T-helper 1 cell treated with Interleukin-12 subunit alpha and Interleukin-12 subunit beta and Interleukin-4 antibody, amounts not matched to agents 30 μg/mL and 1 μg/mL, for 36 hours (primary cell): ENCODE measurements at regions not wholly inside any gene's neighbourhood (a gene's known extent, or its start where the extent isn't known, plus 50 kb on each side); places are given as distances from the start of the nearest gene placed in this dataset.

Experiments
- H3K27ac Mint-ChIP-seq: one replicate; pipeline ENCODE4 v1.8.0; 2021; ENCODE audit warnings: mild to moderate bottlenecking, mixed read lengths
- H3K27me3 Mint-ChIP-seq: one replicate; pipeline ENCODE4 v1.8.0; 2021; ENCODE audit warnings: low read depth, mixed read lengths
- H3K36me3 Mint-ChIP-seq: one replicate; pipeline ENCODE4 v1.8.0; 2021; ENCODE audit warnings: low read depth, mixed read lengths
- H3K4me1 Mint-ChIP-seq: one replicate; pipeline ENCODE4 v1.8.0; 2021; ENCODE audit warnings: low read depth, mixed read lengths
- H3K4me3 Mint-ChIP-seq: one replicate; pipeline ENCODE4 v1.8.0; 2021; ENCODE audit warnings: mild to moderate bottlenecking, moderate library complexity, mixed read lengths
- H3K9me3 Mint-ChIP-seq: one replicate; pipeline ENCODE4 v1.8.0; 2021; ENCODE audit warnings: mixed read lengths

DNA sequence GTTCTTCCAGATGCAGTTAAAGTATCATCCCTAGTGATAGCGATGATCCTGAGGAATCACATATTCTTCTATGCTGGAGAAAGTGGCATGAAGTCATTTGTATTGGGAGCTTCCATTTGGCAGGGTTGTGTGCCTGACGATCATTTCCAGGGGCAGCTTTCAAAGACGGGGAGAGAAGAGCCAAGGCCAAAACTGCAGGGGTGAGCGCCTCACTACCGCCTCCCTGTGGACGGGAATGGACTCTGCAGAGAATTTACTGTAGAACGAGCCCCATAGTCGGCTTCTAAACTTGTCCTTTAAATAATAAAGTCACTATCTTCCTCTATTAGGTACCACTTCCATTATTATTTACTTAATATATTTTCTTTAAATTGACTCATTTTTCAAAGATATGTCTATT lies 555.9 kb upstream of the TMEM132C start:
- no peak overlapping the region for H3K27ac Mint-ChIP-seq
- no peaks in the 10 kb centered on the region for H3K36me3 Mint-ChIP-seq
- no peaks in the 10 kb centered on the region for H3K4me1 Mint-ChIP-seq
- no peak overlapping the region for H3K4me3 Mint-ChIP-seq
- no peaks in the 10 kb centered on the region for H3K27me3 Mint-ChIP-seq
- peaks cover 10% of the 10 kb centered on the region for H3K9me3 Mint-ChIP-seq

DNA sequence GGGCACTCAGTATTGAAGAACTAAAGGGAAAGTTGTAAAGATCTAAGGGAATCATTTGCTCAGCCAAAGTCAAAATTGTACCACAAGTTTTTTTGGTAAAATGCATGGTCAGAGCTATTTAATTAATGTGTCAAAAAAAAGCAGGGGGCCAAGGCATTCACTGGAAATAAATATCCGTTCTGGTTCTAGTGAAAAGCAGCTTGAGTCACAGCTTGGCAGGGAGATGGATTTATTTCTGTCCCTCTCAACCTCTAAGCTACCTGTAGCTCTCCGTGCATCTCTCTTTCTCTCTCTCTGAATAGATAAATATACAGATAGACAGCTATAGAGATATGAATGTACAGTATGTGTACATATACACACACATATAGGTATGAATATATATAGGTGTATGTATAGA lies 554.4 kb upstream of the TMEM132C start:
- Mint-ChIP-seq H3K27me3 (no peaks in the 10 kb centered on the region), H3K36me3 (no peaks in the 10 kb centered on the region), H3K4me3 (no peak overlapping the region), H3K4me1 (no peaks in the 10 kb centered on the region), H3K27ac (no peak overlapping the region), H3K9me3 (peaks cover 10% of the 10 kb centered on the region)

DNA sequence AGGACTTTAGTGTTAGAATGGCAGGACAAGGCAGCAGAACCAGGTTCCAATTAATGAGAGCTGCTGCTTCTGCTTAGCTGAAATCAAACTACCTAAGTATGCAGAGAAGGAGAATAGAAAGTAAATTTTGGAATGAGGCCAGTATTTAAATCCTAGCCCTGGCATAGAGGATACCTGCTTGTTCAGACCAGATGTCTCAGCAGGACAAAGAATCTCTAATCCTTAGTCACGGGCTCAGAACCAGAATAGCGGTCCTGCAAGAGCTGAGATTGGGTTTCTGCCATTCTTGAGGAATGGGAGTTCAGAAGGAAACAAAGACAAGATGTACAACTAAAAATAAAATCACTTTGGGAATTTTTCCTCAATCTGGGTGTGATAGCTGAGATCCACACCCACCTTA lies 550.8 kb upstream of the TMEM132C start:
- no peaks in the 10 kb centered on the region for H3K9me3 Mint-ChIP-seq
- H3K4me1 Mint-ChIP-seq: no peaks in the 10 kb centered on the region
- H3K36me3 Mint-ChIP-seq: no peaks in the 10 kb centered on the region
- no peak overlapping the region for H3K27ac Mint-ChIP-seq
- H3K27me3 Mint-ChIP-seq: no peaks in the 10 kb centered on the region
- no peak overlapping the region for H3K4me3 Mint-ChIP-seq

DNA sequence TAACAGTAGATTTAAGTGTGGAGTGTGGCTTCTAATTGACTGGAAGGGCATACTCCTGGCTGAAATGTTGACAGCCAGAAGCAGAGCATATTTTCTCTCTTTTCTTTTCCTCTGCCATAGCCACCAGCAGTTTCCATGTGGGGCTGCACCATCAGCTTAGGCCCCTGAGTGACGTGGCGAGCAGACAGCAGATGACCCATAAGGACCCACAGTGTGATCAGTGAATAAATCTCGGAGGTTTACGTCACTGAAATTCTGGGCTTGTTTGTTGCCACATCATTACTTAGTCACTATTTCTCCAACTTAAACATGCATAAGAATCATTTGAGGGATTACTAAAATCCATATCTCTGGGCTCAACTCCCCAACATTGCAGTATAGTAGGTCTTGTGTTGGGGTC lies 549.7 kb upstream of the TMEM132C start:
- Mint-ChIP-seq H3K27me3 (no peaks in the 10 kb centered on the region), H3K4me1 (no peaks in the 10 kb centered on the region), H3K27ac (no peak overlapping the region), H3K36me3 (no peaks in the 10 kb centered on the region), H3K4me3 (no peak overlapping the region), H3K9me3 (no peaks in the 10 kb centered on the region)

DNA sequence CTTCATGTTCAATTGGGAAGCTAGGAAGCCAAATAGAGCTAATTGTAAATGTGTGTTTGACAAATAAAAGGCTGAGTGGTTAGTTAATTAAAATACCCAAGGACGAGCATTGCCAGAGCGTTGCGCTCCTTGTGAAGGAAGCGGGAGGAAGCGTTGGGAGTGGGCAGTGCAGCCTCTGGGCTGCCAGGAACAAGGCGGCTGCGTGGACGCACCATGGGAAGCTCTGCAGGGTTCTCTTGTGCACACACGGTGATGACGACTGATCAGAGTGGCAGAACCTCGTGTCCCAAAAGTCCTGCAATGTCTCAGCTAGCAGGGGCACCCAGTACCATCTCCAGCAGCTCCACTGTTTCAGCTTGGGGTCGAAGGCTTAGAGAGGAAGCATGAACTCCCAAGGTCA lies 546.6 kb upstream of the TMEM132C start:
- Mint-ChIP-seq H3K36me3 (no peaks in the 10 kb centered on the region), H3K27ac (no peak overlapping the region), H3K27me3 (no peaks in the 10 kb centered on the region), H3K4me1 (no peaks in the 10 kb centered on the region), H3K9me3 (peaks cover 4% of the 10 kb centered on the region), H3K4me3 (no peak overlapping the region)

DNA sequence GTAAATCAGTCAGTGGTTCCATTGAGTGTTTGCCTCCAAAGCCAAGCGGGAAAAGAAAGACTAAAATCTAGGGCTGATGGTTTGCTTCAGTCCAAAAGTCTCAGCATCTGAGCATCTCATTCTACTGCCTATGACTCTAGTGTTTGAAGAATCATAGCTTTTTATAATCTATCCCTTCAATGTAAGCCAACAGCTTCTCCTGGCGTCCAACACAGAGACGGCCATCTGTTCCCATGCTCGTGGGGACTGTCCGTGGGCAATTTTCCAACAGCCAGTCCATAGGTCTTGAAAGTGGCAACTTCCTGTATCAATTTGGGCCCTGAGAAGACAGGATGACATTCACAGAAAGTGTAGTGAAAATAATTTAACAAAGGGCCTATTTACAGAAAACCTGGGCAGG lies 544.4 kb upstream of the TMEM132C start:
- H3K36me3 Mint-ChIP-seq: no peaks in the 10 kb centered on the region
- peaks cover 4% of the 10 kb centered on the region for H3K9me3 Mint-ChIP-seq
- no peak overlapping the region for H3K4me3 Mint-ChIP-seq
- H3K27ac Mint-ChIP-seq: no peak overlapping the region
- H3K27me3 Mint-ChIP-seq: no peaks in the 10 kb centered on the region
- H3K4me1 Mint-ChIP-seq: no peaks in the 10 kb centered on the region

DNA sequence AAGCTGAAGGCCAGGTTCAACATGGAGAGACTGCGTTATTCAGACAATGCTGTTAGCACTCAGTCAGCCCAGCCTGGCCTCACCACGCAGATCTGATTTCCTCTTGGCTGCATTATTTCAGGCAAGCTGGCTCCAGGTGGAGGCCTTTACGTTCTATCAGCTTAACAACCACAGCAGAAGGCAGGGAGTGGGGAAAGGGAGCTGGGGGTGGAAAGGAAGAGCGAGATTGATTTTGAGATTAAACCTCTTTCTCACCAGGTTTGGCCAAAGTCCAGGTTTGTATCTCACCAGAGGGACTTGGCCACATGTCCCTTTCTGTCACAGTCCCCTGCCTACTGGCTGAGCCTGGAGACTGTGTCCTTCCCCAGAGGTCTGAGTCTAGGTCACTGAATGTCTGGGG lies 543.7 kb upstream of the TMEM132C start:
- peaks cover 4% of the 10 kb centered on the region for H3K9me3 Mint-ChIP-seq
- H3K27ac Mint-ChIP-seq: no peak overlapping the region
- no peaks in the 10 kb centered on the region for H3K27me3 Mint-ChIP-seq
- H3K4me1 Mint-ChIP-seq: no peaks in the 10 kb centered on the region
- no peaks in the 10 kb centered on the region for H3K36me3 Mint-ChIP-seq
- no peak overlapping the region for H3K4me3 Mint-ChIP-seq

DNA sequence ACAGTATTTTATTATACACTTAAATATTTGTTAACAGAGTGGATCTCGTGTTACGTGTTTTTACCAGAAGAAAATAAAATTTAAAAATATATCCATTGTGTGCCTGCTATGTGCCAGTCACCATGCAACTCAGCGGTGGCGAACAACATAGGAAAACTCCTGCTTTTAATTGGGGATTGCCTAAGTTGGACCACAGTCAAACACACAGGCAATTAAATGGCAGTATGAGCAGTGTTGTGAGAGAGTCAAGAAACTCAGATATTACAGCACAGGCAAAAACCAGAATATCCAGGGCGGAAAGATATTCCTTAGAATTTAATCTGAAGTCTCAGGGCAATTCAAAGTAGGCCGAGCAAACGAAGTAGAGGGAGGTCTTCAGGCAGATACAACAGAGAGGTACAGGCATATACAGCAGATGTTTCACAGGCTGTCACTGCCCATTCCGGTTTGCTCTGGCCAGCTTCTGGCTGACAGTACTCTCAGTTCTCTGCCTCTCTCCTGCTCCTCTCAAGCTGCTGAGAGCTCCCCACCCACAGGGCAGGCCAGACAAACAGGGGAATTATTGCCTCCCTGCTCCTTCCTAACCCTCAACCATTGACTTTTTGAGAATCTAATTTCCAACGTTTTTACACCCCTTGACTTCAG lies 540.2 kb upstream of the TMEM132C start:
- Mint-ChIP-seq H3K4me3 (no peak overlapping the region), H3K27me3 (no peaks in the 10 kb centered on the region), H3K9me3 (peaks cover 4% of the 10 kb centered on the region), H3K4me1 (no peaks in the 10 kb centered on the region), H3K27ac (no peak overlapping the region), H3K36me3 (no peaks in the 10 kb centered on the region)

DNA sequence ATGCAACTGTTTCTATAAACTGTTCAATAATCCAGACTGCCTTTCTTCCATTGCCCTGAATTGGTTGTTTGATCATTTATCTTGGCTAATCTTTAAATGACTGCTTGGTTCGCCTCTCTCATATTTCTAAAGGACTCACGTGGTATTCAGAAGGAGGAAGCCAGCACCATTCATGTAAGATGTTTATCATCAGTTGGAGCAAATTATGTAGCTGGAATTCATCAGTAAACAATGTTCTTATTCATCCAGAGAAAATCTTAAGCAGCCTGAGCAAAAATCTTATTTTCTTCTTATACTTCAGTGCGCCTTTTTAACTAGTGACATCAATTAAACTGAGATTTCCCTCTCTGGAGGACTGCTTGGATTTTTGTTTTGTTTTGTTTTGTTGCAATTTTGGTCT lies 538.7 kb upstream of the TMEM132C start:
- no peaks in the 10 kb centered on the region for H3K36me3 Mint-ChIP-seq
- H3K4me1 Mint-ChIP-seq: no peaks in the 10 kb centered on the region
- H3K4me3 Mint-ChIP-seq: no peak overlapping the region

DNA sequence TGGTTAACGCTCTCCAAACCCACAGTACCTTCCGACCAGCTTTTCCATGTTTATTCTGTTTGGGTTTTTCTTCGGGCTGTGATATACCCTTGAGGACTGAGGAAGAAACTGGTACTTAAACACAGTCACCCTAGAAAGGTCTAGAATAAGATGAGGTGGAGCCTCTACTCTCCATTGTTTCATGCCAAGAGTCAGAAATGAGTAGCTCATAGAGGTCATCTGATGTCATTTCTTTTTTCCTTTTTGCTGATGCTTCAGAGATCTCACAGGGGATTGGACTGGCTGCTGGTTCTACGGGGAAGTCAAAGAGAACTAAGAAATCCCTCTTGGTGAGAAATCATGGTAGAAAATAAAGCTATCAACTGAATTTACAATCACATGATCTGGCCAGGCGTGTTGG lies 538.2 kb upstream of the TMEM132C start:
- Mint-ChIP-seq H3K4me1 (no peaks in the 10 kb centered on the region), H3K27ac (no peak overlapping the region), H3K9me3 (peaks cover 9% of the 10 kb centered on the region), H3K4me3 (no peak overlapping the region), H3K36me3 (no peaks in the 10 kb centered on the region), H3K27me3 (no peaks in the 10 kb centered on the region)

More for the DNA sequence above, 538.7 kb upstream of the TMEM132C start:
- Mint-ChIP-seq H3K27me3 (no peaks in the 10 kb centered on the region), H3K9me3 (peaks cover 5% of the 10 kb centered on the region), H3K27ac (no peak overlapping the region)

DNA sequence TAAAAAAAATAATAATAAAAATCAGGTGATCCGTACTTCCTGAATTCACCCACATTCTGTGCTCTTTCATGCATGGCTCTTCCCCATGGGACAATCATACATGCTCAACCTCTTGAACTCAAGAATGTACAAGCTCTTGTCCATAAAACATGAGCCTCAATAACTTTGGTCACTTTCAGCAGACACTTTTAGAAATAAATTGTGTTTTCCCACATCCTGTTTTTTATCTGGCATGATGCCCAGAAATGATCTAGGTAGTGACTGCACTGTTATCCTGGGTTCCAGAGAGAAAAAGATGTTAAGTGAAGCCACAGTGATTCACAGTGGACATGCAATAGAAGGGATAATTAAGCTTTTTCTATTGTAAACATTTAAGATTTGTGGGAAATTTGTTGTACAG lies 537.6 kb upstream of the TMEM132C start:
- Mint-ChIP-seq H3K9me3 (peaks cover 5% of the 10 kb centered on the region), H3K27ac (no peak overlapping the region), H3K4me3 (no peak overlapping the region), H3K4me1 (no peaks in the 10 kb centered on the region), H3K36me3 (no peaks in the 10 kb centered on the region), H3K27me3 (no peaks in the 10 kb centered on the region)

DNA sequence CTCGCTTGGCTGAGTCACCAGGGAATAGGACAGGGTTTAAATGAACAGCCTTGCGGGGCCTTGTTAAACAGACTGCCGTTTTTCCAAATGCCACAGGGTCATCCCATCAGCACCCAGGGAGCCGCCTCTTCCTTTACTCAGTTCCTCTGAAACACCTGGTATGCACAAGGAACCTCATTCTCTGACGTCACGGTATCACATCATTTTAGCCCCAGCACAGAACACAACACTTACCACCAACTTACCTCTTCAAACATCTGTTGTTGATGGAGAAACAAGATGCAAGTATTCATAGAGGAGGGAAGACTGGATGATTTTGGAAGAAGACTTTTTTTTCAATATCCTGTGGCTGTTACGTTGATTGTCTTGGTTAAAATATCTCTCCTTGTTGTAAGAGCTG lies 535.3 kb upstream of the TMEM132C start:
- Mint-ChIP-seq H3K4me1 (no peaks in the 10 kb centered on the region), H3K27me3 (no peaks in the 10 kb centered on the region), H3K9me3 (peaks cover 13% of the 10 kb centered on the region), H3K27ac (no peak overlapping the region), H3K4me3 (no peak overlapping the region), H3K36me3 (no peaks in the 10 kb centered on the region)

DNA sequence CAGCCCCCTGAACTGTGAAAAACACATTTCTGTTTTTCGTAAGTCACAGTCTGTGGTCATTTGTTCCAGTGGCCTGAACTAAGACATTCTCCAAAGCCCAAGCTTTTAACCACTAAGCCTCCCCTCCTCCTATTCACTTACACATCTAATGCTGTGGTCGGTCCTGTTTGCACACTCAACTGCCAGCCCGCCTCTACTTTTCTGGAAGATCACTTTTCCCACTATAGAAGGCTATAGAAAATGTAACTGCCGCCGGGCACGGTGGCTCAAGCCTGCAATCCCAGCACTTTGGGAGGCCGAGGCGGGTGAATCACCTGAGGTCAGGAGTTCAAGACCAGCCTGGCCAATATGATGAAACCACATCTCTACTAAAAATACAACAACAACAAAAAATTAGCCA lies 524.7 kb upstream of the TMEM132C start:
- Mint-ChIP-seq H3K27ac (no peak overlapping the region), H3K4me3 (no peak overlapping the region)

DNA sequence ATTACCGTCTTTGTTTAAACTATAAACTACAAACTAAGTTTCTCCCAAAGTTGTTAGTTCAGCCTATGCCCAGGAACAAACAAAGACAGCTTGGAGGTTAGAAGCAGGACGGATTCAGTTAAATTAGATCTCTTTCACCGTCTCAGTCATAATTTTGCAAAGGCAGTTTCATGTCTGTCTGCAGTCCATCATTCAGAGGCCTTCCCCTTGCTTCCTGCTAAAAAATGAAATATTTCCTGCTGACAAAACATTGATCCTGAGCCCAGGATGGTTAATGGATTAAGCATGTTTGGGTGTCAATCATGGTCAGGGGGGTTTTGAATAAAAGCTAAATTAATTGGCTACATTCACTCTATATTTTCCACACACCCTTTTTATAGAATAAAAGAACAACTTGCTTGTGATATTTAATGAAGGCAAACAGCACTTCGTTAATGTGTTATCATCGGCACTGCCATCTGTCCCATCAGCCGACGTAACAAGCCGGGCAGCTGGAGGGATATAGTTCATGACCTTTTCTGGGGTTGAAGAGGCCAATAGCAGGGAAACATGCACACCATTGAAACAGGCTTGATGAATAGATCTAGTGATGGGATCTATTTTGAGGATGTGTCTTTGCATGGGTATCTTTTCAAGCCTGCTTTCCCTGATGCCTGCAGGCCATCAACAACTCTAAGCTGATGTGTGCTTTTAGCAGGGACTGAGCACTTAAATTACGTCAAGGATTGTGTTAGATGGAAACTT lies 521.3 kb upstream of the TMEM132C start:
- no peaks in the 10 kb centered on the region for H3K4me1 Mint-ChIP-seq
- H3K27me3 Mint-ChIP-seq: no peaks in the 10 kb centered on the region
- H3K4me3 Mint-ChIP-seq: no peak overlapping the region
- no peaks in the 10 kb centered on the region for H3K36me3 Mint-ChIP-seq
- H3K27ac Mint-ChIP-seq: no peak overlapping the region
- H3K9me3 Mint-ChIP-seq: peaks cover 3% of the 10 kb centered on the region

More for the DNA sequence above, 524.7 kb upstream of the TMEM132C start:
- Mint-ChIP-seq H3K9me3 (no peaks in the 10 kb centered on the region), H3K4me1 (no peaks in the 10 kb centered on the region), H3K27me3 (no peaks in the 10 kb centered on the region), H3K36me3 (no peaks in the 10 kb centered on the region)

DNA sequence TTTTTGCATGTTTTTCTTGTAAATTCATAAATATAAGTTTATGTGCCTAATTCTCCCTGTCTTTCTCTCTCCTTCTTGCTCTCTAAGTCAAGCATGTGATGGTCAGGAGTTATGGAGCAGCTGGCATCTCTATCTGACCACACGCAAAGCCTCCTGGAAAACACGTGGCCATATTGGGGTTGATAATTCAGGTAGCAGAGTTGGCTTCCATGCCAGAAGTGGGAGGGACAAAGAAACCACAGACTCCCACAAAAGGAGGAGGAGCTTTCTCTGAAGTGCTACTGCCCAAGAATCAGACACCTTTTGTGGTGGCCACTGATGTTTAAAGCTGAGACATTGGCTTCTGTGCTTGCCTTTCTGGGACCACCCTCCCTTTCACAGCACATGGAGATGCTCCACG lies 517.6 kb upstream of the TMEM132C start:
- no peaks in the 10 kb centered on the region for H3K36me3 Mint-ChIP-seq
- no peaks in the 10 kb centered on the region for H3K4me1 Mint-ChIP-seq
- H3K9me3 Mint-ChIP-seq: peaks cover 11% of the 10 kb centered on the region
- no peak overlapping the region for H3K4me3 Mint-ChIP-seq
- H3K27ac Mint-ChIP-seq: no peak overlapping the region
- H3K27me3 Mint-ChIP-seq: no peaks in the 10 kb centered on the region
